ENCODE measurements at regions not wholly inside any gene's neighbourhood (a gene's known extent, or its start where the extent isn't known, plus 50 kb on each side); places are given as distances from the start of the nearest gene placed in this dataset.
A peak's percentile ranks its signal among the peaks of the same experiment; 100 is the strongest.

DNA sequence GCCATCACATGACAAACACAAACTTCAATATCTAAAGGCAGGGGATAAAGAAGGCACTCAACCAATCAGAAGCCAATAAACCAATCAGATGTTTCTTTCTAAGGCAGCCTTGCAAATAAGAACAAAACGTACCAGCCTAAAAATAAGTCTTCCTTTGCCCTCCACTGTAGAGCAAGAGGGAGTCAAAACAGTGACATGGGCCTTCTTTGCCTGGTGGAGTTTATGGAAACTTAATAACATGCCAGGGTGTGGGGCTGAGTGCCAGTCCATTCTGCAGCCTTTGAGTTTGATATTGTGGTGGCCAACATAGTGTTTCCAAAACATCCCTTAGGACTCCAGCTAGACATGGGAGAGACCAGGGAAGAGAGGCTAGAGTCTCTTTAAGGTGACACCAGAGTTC lies 126.1 kb upstream of the NECTIN1 start:
- Histone ChIP-seq H4K20me1 (ENCODE audit: insufficient read depth, low read length) (no peaks in the 10 kb centered on the region), H3K79me2 (ENCODE audit: insufficient read depth, low read length) (no peaks in the 10 kb centered on the region), H3K27ac (ENCODE audit: extremely low read length, insufficient read depth, low read length) (no peak overlapping the region), H3K9ac (ENCODE audit: insufficient read depth, low read depth, low read length) (no peak overlapping the region), H3K27me3 (ENCODE audit: control insufficient read depth in 1 of 2, insufficient read depth in 2 of 2, low read length in 2 of 2) (peaks cover 3 to 35% of the 10 kb centered on the region in 2 experiments; a peak in 2 of 5 replicates), H3K36me3 (replicated peaks in 1 of 2; ENCODE audit: control insufficient read depth in 1 of 2, insufficient read depth in 2 of 2, low read length in 2 of 2) (no peaks in the 10 kb centered on the region), H3K4me1 (ENCODE audit: insufficient read depth, low read length) (no peaks in the 10 kb centered on the region), H2AFZ (ENCODE audit: low read length) (no peak overlapping the region), H3K9me3 (ENCODE audit: low read length) (no peaks in the 10 kb centered on the region), H3K4me2 (ENCODE audit: low read depth, low read length) (no peak overlapping the region; the same call in 1 of the 2 replicates), H3K4me3 (replicated peaks in 1 of 3; ENCODE audit: insufficient read depth in 1 of 3, low read depth in 2 of 3, low read length in 3 of 3) (no peak overlapping the region)
- ChIA-PET CTCF (ENCODE audit: low intra/inter-chr PET ratio, low total read pairs) (no interaction called here), POLR2A (no interaction called here)
- no peak for ATAC-seq
- in situ Hi-C loops (cut with HindIII; ENCODE audit: extremely low pct_ligation_motif_present, low pct_unique_long_range_greater_than_20kb): no loop called here
- intact Hi-C loops (cut with micrococcal nuclease; ENCODE audit: unreplicated experiment): no loop called here
- no peak for FAIRE-seq
- no peak for DNase-seq (ENCODE audit: low spot score)
- WGBS (ENCODE audit: low lambda C conversion rate): 0% methylated on average over 1 of the region's 1 CpG
- TF ChIP-seq SPEN (CRISPR knock-in tag; IDR thresholded peaks at IDR 0.05; ENCODE audit: low read depth): no peak
- TF ChIP-seq, protein P1, sequence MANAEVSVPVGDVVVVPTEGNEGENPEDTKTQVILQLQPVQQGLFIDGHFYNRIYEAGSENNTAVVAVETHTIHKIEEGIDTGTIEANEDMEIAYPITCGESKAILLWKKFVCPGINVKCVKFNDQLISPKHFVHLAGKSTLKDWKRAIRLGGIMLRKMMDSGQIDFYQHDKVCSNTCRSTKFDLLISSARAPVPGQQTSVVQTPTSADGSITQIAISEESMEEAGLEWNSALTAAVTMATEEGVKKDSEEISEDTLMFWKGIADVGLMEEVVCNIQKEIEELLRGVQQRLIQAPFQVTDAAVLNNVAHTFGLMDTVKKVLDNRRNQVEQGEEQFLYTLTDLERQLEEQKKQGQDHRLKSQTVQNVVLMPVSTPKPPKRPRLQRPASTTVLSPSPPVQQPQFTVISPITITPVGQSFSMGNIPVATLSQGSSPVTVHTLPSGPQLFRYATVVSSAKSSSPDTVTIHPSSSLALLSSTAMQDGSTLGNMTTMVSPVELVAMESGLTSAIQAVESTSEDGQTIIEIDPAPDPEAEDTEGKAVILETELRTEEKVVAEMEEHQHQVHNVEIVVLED (CRISPR knock-in tag; IDR thresholded peaks at IDR 0.05; ENCODE audit: borderline replicate concordance): no peak
- no peak for TF ChIP-seq HNF4G (IDR thresholded peaks at IDR 0.05; ENCODE audit: borderline replicate concordance, low read depth, low read length)
- no peak for TF ChIP-seq HNF4G (CRISPR knock-in tag; IDR thresholded peaks at IDR 0.05; ENCODE audit: borderline replicate concordance, low read depth)
- BruUV-seq (replicated peaks): no TSS peak

GRCh38 chr11:119854521-119854920 lies 125.5 kb upstream of the NECTIN1 start:
- H2AFZ ChIP-seq (ENCODE audit: low read length): no peak overlapping the region
- H3K27ac ChIP-seq (ENCODE audit: extremely low read length, insufficient read depth, low read length): no peak overlapping the region
- 8% methylated on average over 7 of the region's 7 CpGs for WGBS (ENCODE audit: low lambda C conversion rate)
- ATAC-seq: peak; percentile 60
- ChIA-PET POLR2A (no interaction called here), CTCF (ENCODE audit: low intra/inter-chr PET ratio, low total read pairs) (no interaction called here)
- in situ Hi-C loops (cut with HindIII; ENCODE audit: extremely low pct_ligation_motif_present, low pct_unique_long_range_greater_than_20kb) (no loop called here), intact Hi-C loops (cut with micrococcal nuclease; ENCODE audit: unreplicated experiment) (no loop called here)
- H3K9me3 ChIP-seq (ENCODE audit: low read length): no peaks in the 10 kb centered on the region
- TF ChIP-seq FOXA3 (CRISPR knock-in tag; IDR thresholded peaks at IDR 0.05): 0 out of 2 replicates have a peak, but pooled peaks have one; percentile 18
- no peak for TF ChIP-seq FOXA1 (IDR thresholded peaks at IDR 0.05)
- TF ChIP-seq FOXA1 (CRISPR knock-in tag; IDR thresholded peaks at IDR 0.05): peak; percentile 44; the same call in 1 of the 2 replicates
- TF ChIP-seq NFIB (CRISPR knock-in tag; IDR thresholded peaks at IDR 0.05; ENCODE audit: borderline replicate concordance): no peak
- H3K27me3 ChIP-seq (ENCODE audit: control insufficient read depth in 1 of 2, insufficient read depth in 2 of 2, low read length in 2 of 2): peaks cover 3 to 35% of the 10 kb centered on the region in 2 experiments; a peak in 2 of 5 replicates
- H3K36me3 ChIP-seq (replicated peaks in 1 of 2; ENCODE audit: control insufficient read depth in 1 of 2, insufficient read depth in 2 of 2, low read length in 2 of 2): no peaks in the 10 kb centered on the region
- peak overlapping the region; percentile 51 for H3K4me2 ChIP-seq (ENCODE audit: low read depth, low read length)
- H3K4me3 ChIP-seq (replicated peaks in 1 of 3; ENCODE audit: insufficient read depth in 1 of 3, low read depth in 2 of 3, low read length in 3 of 3): no peak overlapping the region
- no TSS peak for BruUV-seq (replicated peaks)
- no peaks in the 10 kb centered on the region for H3K79me2 ChIP-seq (ENCODE audit: insufficient read depth, low read length)
- no peaks in the 10 kb centered on the region for H3K4me1 ChIP-seq (ENCODE audit: insufficient read depth, low read length)
- no peak for DNase-seq (ENCODE audit: low spot score)
- H3K9ac ChIP-seq (ENCODE audit: insufficient read depth, low read depth, low read length): no peak overlapping the region
- no peak for FAIRE-seq
- H4K20me1 ChIP-seq (ENCODE audit: insufficient read depth, low read length): no peaks in the 10 kb centered on the region

Measured in HepG2 (cell line).